SW480 (cell line): ENCODE measurements at regions not wholly inside any gene's neighbourhood (a gene's known extent, or its start where the extent isn't known, plus 50 kb on each side); places are given as distances from the start of the nearest gene placed in this dataset.
"Not testable (repeated sequence)": the region's sequence is repeated elsewhere in the genome, so short reads cannot be mapped to it uniquely, and the experiment has no call there.

ENCODE experiments used
- DNase-seq: peaks from one replicate; pipeline ENCODE4 v3.0.0-alpha.2; 2016; ENCODE audit warnings: low spot score

- no peak for DNase-seq
Measured at GRCh38 chr7:68752485-68753178, 845.6 kb upstream of the AUTS2 start.

GRCh38 chr7:68754414-68754813 is 843.9 kb upstream of the AUTS2 start:
- no peak for DNase-seq

- no peak for DNase-seq
Measured at GRCh38 chr7:68756986-68757495, 841.2 kb upstream of the AUTS2 start.

GRCh38 chr7:68760556-68760955 is 837.7 kb upstream of the AUTS2 start:
- DNase-seq: no peak

- no peak for DNase-seq
Measured at GRCh38 chr7:68767462-68767861, 830.8 kb upstream of the AUTS2 start.

- no peak for DNase-seq
Measured at GRCh38 chr7:68770649-68771048, 827.6 kb upstream of the AUTS2 start.

GRCh38 chr7:68776326-68776725 is 821.9 kb upstream of the AUTS2 start:
- DNase-seq: no peak

- DNase-seq: no peak
Measured at GRCh38 chr7:68783684-68784083, 814.6 kb upstream of the AUTS2 start.

GRCh38 chr7:68785036-68785435 is 813.2 kb upstream of the AUTS2 start:
- DNase-seq: no peak

- DNase-seq: no peak
Measured at GRCh38 chr7:68787566-68787965, 810.7 kb upstream of the AUTS2 start.

- not testable (repeated sequence) for DNase-seq
Measured at GRCh38 chr7:68788529-68788928, 809.7 kb upstream of the AUTS2 start.

GRCh38 chr7:68789597-68789996 is 808.7 kb upstream of the AUTS2 start:
- DNase-seq: no peak

GRCh38 chr7:68792351-68792750 is 805.9 kb upstream of the AUTS2 start:
- no peak for DNase-seq

- DNase-seq: no peak
Measured at GRCh38 chr7:68793513-68793912, 804.8 kb upstream of the AUTS2 start.

- DNase-seq: no peak
Measured at GRCh38 chr7:68800316-68800715, 798.0 kb upstream of the AUTS2 start.

GRCh38 chr7:68805159-68805558 is 793.1 kb upstream of the AUTS2 start:
- DNase-seq: no peak

GRCh38 chr7:68807666-68808065 is 790.6 kb upstream of the AUTS2 start:
- DNase-seq: no peak

- no peak for DNase-seq
Measured at GRCh38 chr7:68813551-68814080, 784.7 kb upstream of the AUTS2 start.

- no peak for DNase-seq
Measured at GRCh38 chr7:68816491-68816890, 781.8 kb upstream of the AUTS2 start.

- DNase-seq: no peak
Measured at GRCh38 chr7:68820321-68820720, 778.0 kb upstream of the AUTS2 start.

GRCh38 chr7:68821846-68822245 is 776.4 kb upstream of the AUTS2 start:
- no peak for DNase-seq

- no peak for DNase-seq
Measured at GRCh38 chr7:68823996-68824780, 774.1 kb upstream of the AUTS2 start.

GRCh38 chr7:68828575-68828974 is 769.7 kb upstream of the AUTS2 start:
- DNase-seq: no peak
